Glomerular visceral epithelial cell (primary cell): ENCODE measurements at regions not wholly inside any gene's neighbourhood (a gene's known extent, or its start where the extent isn't known, plus 50 kb on each side); places are given as distances from the start of the nearest gene placed in this dataset.

Experiments
- DNase-seq: peaks from one replicate; pipeline ENCODE4 v3.0.0-alpha.2; 2016; ENCODE audit errors: extremely low spot score

DNA sequence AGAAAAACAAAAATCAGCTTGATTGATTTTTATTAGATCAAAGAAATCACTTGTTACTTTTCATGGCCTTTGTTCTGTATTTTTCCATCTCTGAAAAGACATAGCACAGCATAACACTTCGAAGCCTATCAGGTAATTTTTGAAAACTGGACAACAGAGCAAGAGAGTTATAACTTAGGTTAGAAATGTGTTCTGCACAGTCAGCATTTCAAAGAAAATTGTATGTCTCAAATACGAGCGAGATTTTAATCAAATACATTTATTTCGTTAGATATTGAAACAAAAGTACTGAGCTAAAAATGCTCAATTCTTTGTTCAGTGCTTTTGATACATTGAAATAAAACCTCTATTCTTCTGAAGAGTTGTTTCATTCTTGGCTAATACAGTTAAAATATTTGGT lies 144.1 kb upstream of the SLC10A2 start:
- no peak for DNase-seq

DNA sequence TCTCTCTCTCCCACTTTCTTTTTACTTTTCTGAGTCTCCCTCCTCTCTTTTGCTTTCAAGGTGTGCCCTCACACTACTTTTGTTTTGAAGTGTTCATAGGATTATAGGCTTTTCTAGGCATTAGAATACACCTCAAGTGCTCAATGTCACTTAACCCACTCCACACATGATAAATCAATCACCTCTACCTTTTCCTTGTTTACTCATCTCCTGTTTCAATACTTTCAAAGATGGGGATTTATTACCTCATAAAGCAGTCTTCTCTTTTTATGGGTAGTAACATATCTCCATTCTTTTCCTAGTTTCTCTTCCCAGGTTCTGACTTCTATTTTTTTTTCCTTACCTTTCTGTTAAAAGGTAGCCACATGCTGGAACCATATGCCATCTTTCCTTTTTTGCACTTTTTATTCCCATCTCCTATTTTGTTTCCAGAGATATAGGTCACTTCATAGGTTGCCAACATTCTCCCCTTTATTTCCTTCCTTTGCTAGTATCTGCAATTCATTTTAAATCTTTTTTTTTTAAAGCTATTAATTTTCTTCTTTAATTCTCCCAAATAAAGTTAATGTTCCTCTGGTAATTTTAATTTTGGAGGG lies 137.6 kb upstream of the SLC10A2 start:
- DNase-seq: no peak

- DNase-seq: no peak
These were observed 134.1 kb upstream of the SLC10A2 start for GRCh38 chr13:103200118-103200885.

DNA sequence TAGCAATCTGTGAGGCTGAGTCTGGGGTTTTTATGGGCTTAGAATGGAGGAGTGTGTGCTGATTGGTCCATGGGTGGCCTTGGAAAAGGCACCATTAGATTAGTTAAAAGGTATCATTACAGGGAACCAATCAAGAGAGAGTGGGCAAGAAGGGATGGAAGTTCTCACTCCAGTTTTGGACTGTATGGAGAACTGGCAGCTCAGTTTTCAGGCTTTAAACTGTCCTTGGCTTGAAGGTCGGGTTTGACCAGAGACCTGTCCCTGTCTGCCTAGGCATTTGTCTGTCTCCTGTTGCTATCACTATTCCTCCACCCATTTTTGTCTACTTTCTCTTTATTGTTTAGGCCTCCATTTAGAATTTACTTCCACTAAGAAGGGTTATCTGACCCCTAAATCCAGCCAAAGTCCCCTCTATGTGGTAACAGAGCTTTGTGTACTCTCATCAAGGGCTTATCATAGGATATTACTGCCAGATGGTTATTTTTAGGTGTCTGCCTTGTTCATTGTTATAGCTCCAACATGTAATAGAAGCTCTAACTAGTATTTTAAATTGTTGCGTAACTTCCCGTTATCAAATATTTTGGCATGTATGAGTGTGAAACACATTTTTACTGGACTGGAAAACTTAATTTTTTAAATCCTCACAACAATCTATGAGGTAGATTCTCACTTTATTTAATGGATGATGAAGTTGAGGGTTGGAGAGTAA lies 133.3 kb upstream of the SLC10A2 start:
- no peak for DNase-seq

DNA sequence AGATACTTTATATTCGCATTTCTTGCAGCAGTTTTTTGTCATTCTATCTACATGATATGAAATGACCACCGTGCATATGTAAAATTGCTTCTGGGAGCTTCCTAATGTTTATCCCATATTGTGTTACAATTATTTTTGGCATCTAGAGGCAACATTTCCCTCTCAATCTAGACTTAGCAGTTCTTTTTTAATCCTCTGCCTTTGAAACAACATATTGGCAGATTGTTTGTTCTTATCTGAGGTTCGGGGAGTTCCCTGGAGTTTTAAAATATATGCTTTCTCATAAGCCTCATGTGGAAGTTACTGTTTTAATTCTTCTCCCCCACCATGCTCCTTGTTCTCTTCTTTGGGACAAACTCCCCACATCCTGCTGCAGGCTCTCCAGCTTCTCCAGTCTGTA lies 130.1 kb upstream of the SLC10A2 start:
- DNase-seq: no peak

- DNase-seq: no peak
These were observed 129.5 kb upstream of the SLC10A2 start for GRCh38 chr13:103195762-103196161.

- DNase-seq: no peak
These were observed 128.7 kb upstream of the SLC10A2 start for GRCh38 chr13:103194871-103195270.

DNA sequence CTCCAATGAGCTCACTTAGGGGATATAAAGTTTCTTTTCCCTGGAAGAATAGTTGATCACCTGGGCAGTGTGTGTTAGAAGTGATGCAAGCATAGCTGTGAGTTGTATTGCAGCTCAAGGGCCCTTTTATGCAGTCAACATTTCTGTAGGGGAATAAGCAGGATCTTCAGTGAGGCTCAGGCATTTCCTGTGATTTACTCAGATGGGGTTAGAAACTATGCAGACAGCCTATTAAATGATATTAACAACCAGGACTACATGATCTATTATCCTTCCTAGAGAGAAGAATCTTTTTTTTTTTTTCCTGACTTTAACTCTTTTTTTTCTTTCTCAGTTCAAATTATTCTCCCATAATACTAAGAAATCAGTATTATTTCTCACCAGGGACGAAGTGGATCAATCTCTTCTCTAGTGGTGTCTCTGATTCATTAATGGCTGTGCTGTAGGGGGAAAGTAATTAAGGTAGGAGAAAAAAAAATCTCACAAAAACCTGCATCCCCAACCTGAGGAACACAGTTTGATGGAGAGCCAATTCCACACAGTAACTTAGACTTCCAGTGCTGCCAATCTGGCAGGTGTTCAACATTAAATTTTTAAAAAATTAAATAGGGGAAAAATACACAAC lies 126.4 kb upstream of the SLC10A2 start:
- no peak for DNase-seq

GRCh38 chr13:103190841-103191240 lies 124.6 kb upstream of the SLC10A2 start:
- no peak for DNase-seq

GRCh38 chr13:103188713-103189326 lies 122.6 kb upstream of the SLC10A2 start:
- DNase-seq: peak; percentile 30

DNA sequence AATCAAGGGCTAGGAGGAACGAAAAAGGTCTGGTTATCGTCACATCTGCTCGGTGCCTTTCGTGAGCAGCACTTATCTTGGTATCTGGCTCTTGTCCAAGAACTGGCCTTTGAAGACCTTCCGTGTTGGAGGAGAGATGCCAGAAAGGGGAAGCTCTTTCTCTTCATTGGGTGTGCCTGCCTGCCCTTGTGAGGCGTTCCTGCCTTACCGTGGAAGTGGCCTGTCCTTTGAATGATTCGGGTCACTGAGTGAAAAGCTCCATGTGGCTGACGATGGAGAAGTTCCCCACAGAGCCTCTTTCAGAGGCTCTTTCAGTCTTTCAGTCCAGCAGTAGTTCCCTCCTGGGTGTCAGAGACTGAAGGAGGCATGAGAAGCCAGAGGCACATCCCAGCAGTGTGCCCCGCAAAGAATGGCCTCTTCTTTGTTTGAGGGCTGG lies 121.5 kb upstream of the SLC10A2 start:
- no peak for DNase-seq

DNA sequence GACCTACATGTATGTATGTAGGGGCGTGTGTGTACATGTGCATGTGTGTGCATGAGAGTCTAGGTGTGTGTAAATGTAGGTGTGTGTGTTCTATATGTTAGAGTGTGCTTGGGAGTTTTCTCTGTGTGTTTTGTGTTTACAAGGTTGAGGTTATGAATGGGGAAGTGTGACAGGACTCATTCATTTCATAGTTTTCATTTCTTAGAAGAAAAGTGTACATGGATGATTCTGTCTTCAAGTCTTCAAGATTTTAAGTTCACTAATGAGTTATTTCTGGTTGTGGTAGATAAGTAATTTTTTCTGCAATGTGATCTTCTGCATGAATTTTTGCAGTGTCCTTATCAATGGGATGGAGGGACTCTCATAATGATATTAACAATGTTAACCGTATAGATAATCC lies 118.2 kb upstream of the SLC10A2 start:
- DNase-seq: no peak

GRCh38 chr13:103178986-103179943 lies 113.0 kb upstream of the SLC10A2 start:
- no peak for DNase-seq

DNA sequence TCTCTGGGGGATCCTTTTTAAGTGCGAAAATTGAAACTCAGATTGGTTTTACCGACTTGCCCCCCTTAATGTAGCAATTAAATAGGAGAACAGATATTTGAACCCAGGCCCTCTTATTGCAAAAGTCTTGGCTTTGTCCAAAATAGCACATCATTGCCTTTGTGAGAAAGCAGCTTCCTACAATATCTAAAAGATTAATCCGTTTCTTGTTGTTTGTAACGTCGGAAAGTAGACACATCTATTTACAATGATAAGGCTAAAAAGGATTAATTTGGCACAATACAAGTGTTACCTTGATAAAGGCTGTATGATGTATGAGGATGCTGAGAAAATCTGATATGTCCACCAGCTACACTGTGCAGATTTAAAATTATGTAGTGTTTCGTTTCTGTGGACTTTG lies 108.7 kb upstream of the SLC10A2 start:
- DNase-seq: no peak

DNA sequence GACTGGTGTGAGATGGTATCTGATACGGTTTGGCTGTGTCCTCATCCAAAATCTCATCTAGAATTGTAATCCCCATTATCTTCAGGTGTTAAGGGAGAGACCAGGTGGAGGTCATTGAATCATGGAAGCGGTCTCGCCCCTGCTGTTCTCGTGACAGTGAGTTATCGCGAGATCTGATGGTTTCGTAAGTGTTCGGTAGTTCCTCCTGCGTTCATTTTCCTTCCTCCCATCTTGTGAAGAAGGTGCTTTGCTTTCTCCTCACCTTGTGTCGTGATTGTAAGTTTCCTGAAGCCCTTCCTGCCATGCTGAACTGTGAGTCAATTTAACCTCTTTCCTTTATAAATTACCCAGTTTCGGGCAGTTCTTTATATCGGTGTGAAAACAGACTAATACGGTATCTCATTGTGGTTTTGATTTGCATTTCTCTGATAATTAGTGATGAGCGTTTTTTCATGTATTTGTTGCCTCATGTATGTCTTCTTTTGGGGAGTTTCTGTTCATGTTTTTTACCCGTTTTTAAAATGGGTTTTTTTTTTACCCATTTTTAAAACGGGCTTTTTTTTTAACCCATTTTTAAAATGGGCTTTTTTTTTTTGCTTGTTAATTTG lies 102.8 kb upstream of the SLC10A2 start:
- no peak for DNase-seq

DNA sequence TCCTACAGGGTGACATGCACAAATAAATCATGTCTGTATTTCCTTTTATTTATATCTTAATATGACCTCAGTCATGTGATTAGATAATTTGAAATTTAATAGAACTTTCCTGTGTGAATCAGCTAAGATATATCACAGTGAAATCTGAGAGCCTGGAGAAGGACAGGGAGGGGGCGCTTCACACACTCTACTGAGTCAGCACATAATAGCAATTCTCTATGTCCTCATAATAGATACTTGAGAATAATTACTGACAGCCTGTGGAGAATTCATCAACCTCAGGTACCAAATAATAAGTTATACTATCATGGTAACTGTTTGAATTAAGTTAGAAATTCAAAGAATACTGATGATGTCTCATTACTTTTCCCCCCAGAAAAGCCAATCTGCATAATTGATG lies 98.0 kb upstream of the SLC10A2 start:
- no peak for DNase-seq

DNA sequence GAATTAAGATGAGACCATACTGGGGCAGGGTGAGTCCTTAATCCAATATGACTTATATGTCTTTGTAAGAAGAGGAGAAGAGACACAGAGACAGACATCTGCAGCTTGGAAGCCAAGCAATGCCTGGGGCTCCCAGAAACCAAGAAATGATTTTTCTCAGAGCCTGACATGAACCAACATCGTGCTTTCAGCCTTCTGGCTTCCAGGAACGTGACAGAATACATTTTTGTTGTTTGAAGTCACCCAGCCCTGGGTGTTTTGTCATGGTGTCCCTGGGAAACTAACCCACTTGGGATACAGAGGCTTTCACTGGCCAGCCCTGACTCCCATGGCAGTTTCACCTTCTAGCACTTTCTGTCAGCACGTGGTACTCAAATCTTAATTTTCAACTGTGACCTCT lies 95.3 kb upstream of the SLC10A2 start:
- no peak for DNase-seq

DNA sequence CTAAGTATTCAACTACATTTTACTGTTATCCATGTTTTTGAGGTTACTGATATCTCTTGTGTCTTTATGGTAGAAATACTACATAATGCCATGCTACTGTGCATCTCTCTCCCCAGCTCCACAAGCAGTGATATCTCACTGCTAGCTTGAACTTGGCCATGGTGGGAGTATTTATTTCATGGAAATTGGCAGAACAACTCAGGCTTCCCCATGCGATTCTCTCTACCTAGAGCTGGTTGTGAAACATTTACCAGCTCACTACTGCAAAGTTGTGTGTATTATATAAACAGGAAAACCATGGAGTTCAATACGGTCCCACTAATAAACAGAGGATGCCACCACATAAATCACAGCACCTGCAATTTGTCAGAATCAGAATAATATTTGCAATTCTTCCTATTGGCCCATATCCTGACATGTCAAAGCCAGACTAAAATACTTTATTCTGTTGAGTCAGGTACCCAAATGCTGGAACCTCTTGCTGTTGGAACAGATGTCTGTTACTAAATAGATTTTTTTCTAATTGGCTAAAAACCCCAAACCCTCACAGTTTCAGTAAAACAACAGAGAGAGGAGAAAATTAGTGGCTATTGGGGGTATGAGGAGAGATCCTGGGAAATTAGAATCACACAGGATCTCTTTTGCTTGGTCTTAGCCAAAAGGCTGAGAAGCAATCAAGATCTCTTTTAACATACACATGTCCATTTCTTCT lies 91.4 kb upstream of the SLC10A2 start:
- DNase-seq: no peak

- DNase-seq: no peak
These were observed 90.8 kb upstream of the SLC10A2 start for GRCh38 chr13:103157016-103157415.
